ENCODE measurements at regions not wholly inside any gene's neighbourhood (a gene's known extent, or its start where the extent isn't known, plus 50 kb on each side); places are given as distances from the start of the nearest gene placed in this dataset.
A peak's percentile ranks its signal among the peaks of the same experiment; 100 is the strongest.

GRCh38 chr15:95470529-95470928 is 860.0 kb upstream of the NR2F2 start:
- no peak for FAIRE-seq

DNA sequence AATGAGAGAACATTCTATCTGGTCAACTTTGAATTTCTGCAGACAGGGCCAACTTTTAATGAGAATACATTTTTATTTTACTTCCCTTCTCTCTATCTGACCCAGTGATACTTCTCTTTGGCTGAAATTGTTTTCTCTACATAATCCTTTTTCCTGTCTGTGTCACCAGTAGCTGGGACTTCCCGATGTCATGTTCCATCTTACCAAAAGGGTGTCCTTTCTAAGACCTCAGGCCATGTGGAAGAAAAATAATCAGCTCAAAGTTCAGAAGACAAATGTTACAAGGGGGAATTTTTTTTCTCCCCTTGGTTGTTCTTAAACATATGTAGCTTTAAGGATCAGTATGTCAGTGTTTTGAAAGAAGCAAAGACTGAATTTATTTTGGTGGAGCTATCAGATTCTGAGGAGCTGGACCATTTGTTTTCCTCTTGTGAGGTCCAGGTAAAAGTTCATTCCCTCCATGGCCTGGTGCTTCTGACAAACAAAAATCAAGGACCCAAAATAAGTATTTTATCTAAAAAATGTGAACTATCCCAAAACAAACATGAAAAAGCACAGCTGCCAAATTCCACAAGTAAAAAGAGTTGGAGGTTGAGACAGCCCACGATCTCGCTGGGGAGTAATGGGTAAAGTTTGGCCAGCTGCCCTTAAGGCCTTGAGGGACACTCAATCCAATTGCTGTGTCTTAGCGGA is 859.4 kb upstream of the NR2F2 start:
- no peak for FAIRE-seq

DNA sequence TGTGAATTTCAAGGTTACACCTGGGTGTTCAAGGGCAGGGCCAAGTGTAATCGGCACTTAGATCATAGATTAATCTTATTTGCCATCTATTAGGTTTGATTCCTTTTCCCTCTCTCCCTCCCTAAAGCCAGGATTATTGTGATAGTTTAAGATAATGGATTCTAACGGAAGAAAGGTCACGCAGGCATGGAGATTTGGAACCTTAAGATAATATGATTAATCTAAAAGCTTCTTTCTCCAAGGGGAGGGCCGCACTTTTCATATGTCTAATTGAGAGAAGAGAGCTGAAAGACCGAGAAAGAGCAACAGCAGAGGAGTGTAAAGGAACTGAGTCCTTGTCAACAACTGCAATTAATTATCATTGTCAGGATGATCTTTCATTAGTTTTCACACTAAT is 858.8 kb upstream of the NR2F2 start:
- no peak for FAIRE-seq

GRCh38 chr15:95475067-95475466 is 855.4 kb upstream of the NR2F2 start:
- no peak for FAIRE-seq

DNA sequence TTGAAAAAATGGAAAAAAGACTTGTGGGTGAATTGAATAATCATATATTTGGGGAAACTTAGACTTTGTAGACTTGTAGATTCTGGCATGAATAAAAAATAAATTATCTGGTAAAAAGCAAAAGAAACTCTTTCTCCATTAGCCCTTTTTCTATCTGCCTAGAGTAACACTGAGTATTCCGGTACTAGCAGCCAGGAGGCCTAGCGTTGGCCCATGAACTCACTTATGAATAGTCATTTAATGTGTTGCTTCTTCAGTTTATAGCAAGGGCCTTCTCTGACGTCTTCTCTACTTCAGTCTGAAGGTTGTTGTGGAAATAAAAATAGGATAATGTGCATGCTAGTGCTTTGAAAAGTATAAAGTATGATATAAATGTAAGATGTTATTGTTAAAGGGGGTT is 851.2 kb upstream of the NR2F2 start:
- no peak for FAIRE-seq

DNA sequence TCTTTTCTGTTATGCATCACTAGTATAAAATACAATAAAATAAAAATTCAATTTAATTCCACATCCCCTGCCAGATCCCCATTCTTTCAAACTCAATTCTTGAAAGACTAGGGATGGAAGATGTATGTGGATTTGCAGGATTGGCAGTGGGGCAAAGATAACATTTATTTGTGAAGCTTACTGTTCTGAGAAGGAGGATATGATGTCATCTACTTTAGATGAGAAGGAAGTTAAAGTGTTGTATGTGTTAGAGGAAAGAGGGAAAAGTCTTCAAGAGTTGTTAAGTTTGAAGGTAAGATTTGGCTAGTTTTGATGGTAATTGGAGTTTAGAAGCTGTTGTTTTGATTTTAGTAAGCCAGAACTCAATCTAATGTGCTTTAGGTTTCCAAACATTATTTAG is 845.1 kb upstream of the NR2F2 start:
- FAIRE-seq: no peak

DNA sequence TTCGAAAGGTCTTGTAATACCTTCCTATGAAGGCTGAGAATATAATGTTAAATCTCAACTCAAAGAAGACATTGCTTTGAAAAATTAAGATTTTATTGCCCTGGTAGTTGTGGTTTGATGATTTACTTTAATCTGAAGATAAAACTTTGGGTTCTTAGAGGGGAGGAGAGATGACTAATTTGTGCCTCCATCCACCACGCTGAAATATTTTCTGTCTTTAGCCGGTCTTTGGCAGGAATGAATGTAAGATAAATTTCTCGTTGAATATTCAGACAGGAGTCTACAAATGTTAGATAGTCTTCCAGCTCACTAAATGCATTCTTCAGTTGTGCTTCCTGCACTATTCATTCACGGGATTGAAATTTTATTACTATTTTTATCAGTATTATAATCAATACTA is 844.3 kb upstream of the NR2F2 start:
- FAIRE-seq: no peak

GRCh38 chr15:95489103-95489502 is 841.4 kb upstream of the NR2F2 start:
- FAIRE-seq: no peak

- FAIRE-seq: no peak
These were observed 838.0 kb upstream of the NR2F2 start for GRCh38 chr15:95492388-95493070.

DNA sequence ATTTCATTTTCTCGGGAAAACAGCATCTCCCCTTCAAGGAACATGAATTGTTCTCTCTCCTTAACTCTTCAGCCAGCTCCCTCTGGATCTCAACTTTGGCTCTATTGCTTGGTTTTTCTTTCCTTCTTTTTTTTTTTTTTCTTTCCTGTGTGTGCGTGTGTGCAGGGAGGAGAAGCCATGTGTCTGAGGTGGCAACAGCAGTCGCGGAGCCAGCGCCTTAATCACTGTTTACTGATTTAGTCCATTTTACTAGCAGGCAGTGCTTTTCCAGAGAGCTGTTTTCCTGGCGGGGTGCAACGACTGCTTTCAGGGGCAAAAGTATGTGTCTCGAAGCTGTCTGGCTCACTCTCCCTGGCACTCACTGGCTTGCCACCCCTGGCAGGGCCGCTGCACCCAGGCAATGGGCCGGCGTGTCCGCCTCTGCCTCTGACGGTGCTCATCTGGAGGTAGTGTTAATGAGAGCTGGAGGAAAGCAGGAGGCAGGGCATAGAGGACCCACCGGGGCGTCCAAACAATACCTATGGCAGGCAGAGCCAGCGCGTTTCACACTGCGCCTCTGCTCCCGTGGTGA is 835.4 kb upstream of the NR2F2 start:
- FAIRE-seq: no peak

DNA sequence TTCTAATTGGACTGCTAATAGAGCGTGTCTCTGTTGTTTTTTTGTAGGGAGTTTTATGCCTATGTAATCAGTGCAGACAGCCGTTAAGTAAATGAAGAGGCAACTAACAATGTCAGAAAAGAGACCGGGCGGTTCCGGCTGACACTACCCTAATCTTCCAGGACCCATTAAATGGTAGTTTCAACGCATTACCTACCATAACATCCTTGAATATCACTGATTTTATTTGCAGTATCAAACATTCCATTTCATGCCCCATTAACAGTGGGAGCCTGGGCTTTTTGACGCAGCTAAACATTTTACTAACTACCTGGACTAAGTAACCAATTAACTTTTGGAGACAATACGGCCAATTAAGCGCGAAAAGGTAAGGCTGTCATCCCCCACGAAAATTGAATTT is 832.9 kb upstream of the NR2F2 start:
- no peak for FAIRE-seq

DNA sequence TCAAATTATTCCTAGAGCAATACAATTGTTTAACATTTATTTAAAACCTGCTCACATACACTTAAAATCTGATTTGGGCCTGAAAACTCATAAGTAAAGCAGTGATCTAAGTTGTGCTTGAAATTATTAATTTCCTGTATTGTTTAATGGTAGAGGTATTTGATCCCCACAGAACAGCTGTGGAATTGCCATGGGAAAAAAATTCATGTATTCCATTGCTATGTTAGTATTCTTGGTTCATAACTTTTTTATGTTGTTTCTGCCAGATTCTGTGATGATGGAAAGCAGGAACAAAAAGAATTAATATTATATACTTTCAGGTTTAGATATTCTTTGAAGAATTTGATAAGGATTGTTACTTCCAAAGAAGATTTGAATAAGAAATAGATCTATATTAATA is 831.5 kb upstream of the NR2F2 start:
- no peak for FAIRE-seq

- FAIRE-seq: no peak
These were observed 831.1 kb upstream of the NR2F2 start for GRCh38 chr15:95499397-95499796.

DNA sequence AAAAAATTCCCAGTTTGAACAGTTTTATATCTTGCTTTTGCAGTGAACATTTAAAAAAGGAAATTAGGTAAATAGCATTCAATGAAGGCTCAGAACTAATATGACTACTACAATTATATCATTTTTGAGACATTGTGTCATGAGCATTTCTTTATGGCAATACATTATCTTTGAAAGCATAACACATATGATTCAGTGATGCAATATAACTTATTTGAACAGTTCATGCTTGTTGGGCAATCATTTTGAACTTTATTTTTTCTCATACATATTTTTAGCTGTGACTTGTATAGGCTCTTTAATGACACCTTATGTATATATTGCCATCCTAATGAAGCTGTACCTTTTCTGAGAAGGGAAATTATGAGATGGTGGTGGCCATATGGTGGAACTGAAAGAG is 828.6 kb upstream of the NR2F2 start:
- FAIRE-seq: no peak

GRCh38 chr15:95503107-95503506 is 827.4 kb upstream of the NR2F2 start:
- FAIRE-seq: no peak

DNA sequence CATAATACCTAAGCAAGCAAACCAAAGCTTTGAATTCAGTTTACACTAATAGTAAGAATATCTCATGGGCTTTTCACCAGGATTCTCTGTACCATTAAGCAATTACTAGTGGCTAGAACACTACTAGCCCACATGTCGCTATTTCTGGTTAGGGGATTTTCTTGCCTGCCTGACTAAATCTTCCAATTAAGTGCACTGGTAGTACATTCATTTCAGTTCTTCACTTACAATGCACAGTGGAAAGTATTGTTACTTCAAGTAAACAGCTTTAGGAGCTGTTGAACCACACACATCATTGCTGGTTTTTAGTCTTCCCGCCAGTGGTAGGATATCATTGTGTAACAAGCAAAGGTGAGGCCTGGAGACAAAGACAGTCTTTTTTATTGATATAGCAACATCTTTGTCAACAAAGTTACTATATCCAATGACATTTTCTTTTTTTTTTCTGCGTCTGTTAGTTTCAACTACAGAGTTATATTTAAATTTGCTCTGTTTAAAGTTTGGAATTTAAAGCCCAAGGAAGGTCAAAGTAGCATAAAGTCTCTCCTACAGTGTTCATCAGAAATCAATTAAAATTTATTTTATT is 826.8 kb upstream of the NR2F2 start:
- FAIRE-seq: no peak

DNA sequence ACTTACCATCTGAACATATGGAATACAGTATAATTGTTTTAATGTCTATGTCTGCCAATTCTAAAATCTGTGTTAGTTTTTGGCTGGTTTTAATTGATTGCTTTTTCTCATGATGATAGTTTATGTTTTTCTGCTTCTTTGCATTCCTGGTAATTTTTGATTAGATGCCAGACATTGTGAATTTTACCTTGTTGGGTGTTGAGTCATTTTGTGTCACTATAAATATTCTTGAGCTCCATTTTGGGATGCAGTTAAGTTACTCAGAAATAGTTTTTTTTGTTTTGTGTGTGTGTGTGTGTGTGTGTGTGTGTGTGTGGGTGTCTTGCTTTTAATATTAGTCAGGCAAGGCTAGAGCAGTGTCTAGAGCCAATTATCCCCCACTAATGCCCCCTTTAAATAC is 818.8 kb upstream of the NR2F2 start:
- FAIRE-seq: no peak

GRCh38 chr15:95512906-95513305 is 817.6 kb upstream of the NR2F2 start:
- FAIRE-seq: peak; percentile 53

DNA sequence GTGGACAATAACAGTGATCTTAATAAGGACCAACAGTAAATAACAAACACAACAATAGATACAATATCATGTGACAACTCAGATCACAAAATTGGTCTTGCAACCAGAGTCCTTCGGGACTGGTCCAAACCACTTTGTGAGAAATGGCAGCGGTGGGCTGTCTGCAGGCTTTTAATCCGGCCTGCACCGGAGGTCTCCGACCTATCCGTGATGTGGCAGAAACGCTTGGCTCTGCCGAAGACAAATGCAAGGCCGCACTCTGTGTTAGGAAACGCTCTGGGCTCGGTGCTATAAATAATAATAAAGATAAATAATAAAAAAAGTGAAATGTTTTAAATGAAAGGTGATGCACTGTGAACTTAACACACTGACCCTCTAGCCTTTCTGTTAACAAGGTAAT is 810.6 kb upstream of the NR2F2 start:
- no peak for FAIRE-seq

DNA sequence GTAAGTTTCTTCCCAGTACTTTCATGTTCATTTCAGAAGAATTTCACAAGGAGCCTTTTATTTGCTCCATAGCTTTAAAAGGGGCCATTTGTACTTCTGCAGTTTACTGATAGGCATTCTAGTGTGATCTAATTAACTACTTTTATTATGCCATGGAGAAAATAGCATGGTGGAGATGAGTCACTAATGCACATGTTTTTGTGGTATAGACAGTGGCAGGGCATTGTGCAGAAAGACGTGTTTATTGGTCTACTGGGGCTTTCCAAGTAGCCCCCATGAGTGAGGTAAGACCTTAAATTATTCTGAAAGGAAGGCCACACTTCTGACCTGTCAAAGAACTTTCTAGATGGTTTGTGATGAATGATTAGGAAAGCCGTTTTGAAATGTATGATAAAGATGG is 810.0 kb upstream of the NR2F2 start:
- FAIRE-seq: no peak

- no peak for FAIRE-seq
These were observed 809.6 kb upstream of the NR2F2 start for GRCh38 chr15:95520922-95521321.

GRCh38 chr15:95522533-95522932 is 808.0 kb upstream of the NR2F2 start:
- no peak for FAIRE-seq

DNA sequence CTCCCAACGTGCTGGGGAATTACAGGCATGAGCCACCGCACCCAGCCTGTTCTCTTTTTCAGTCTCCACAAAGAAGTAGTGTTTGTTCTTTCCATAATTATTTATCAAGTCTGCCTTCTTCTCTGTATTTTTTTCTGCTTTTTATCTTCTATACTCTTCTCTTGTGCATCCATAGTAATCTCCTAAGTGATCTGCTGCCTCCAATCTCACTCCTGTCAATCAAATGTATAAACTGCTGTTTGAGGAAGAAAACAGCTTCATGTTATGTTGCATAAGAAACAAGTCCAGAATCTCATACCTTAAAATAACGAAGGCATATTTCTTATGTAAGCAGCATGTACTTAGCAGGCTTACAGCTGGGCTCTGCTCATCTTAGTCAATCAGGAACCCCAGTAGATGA is 801.6 kb upstream of the NR2F2 start:
- no peak for FAIRE-seq

DNA sequence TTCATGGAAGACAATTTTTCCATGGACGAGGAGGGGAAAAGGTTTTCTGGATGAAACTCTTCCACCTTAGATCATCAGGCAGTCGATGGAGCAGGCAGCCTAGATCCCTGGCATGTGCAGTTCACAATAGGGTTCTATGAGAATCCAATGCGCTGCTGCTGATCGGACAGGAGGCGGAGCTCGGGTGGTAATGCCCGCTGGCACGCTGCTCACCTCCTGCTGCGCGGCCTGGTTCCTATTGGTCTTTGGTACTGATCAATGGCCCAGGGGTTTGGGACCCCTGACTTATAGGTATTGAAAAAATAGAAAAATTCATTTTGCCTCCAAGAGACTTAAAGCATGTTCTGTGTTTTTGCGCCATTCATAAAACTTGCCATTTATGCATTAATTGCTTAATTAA is 793.9 kb upstream of the NR2F2 start:
- FAIRE-seq: no peak
